ENCODE measurements at regions not wholly inside any gene's neighbourhood (a gene's known extent, or its start where the extent isn't known, plus 50 kb on each side); places are given as distances from the start of the nearest gene placed in this dataset.

- TF ChIP-seq CTCF (IDR thresholded peaks at IDR 0.05; ENCODE audit: insufficient read depth, low read length) (no peak), SPI1 (IDR thresholded peaks at IDR 0.05; ENCODE audit: borderline replicate concordance, low read depth) (no peak), REST (IDR thresholded peaks at IDR 0.05; ENCODE audit: insufficient replicate concordance, low read depth) (no peak)
These were observed 300.5 kb downstream of the IRX1 start for GRCh38 chr5:3896098-3896497.
